ENCODE measurements at regions not wholly inside any gene's neighbourhood (a gene's known extent, or its start where the extent isn't known, plus 50 kb on each side); places are given as distances from the start of the nearest gene placed in this dataset.

DNA sequence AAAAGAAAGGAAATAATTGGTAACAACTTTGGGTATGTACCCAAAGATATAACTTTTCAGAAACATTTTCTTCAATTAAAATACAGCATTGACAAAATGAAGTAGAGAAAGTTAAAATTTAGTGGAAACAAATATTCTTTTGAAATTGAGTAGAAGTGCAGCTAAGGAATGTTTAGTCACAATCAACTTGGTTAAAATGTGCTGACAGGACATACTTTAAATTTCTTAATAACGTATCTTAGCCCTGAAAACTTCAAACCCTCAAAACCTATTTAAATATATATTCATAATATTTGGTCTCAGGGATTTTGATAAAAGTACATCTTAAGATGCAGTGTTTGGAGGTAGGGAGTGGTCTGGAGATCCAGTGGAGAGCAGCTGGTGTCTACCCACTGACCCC, 240.8 kb downstream of the DKK2 start:
- no peak for TF ChIP-seq CREB1 (IDR thresholded peaks at IDR 0.05; ENCODE audit: low read depth)
- no peak for TF ChIP-seq ZBTB7A (IDR thresholded peaks at IDR 0.05; ENCODE audit: low read depth)
- no peak for TF ChIP-seq TAF1 (IDR thresholded peaks at IDR 0.05; ENCODE audit: low read depth)
- TF ChIP-seq, protein P1, sequence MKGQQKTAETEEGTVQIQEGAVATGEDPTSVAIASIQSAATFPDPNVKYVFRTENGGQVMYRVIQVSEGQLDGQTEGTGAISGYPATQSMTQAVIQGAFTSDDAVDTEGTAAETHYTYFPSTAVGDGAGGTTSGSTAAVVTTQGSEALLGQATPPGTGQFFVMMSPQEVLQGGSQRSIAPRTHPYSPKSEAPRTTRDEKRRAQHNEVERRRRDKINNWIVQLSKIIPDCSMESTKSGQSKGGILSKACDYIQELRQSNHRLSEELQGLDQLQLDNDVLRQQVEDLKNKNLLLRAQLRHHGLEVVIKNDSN (IDR thresholded peaks at IDR 0.05), result no peak

Measured in Ishikawa (cell line).